ENCODE measurements at regions not wholly inside any gene's neighbourhood (a gene's known extent, or its start where the extent isn't known, plus 50 kb on each side); places are given as distances from the start of the nearest gene placed in this dataset.
"Not testable (repeated sequence)": the region's sequence is repeated elsewhere in the genome, so short reads cannot be mapped to it uniquely, and the experiment has no call there.

GRCh38 chr16:87008664-87009063, 308.5 kb downstream of the C16orf95 start:
- DNase-seq = no peak

- no peak for DNase-seq
These were observed 303.9 kb downstream of the C16orf95 start for GRCh38 chr16:87012954-87013938.

GRCh38 chr16:87014112-87014511, 303.1 kb downstream of the C16orf95 start:
- DNase-seq = no peak

- no peak for DNase-seq
These were observed 302.2 kb downstream of the C16orf95 start for GRCh38 chr16:87015021-87015420.

- no peak for DNase-seq
These were observed 300.9 kb downstream of the C16orf95 start for GRCh38 chr16:87016046-87017035.

- DNase-seq = no peak
These were observed 299.7 kb downstream of the C16orf95 start for GRCh38 chr16:87017371-87018012.

GRCh38 chr16:87025676-87026075, 291.5 kb downstream of the C16orf95 start:
- no peak for DNase-seq

- DNase-seq = no peak
These were observed 290.1 kb downstream of the C16orf95 start for GRCh38 chr16:87027056-87027616.

GRCh38 chr16:87028481-87029320, 288.5 kb downstream of the C16orf95 start:
- no peak for DNase-seq

- no peak for DNase-seq
These were observed 284.6 kb downstream of the C16orf95 start for GRCh38 chr16:87032554-87032953.

- DNase-seq = no peak
These were observed 284.1 kb downstream of the C16orf95 start for GRCh38 chr16:87033021-87033471.

GRCh38 chr16:87033541-87034300, 283.5 kb downstream of the C16orf95 start:
- DNase-seq = no peak

- DNase-seq = no peak
These were observed 282.9 kb downstream of the C16orf95 start for GRCh38 chr16:87034317-87034716.

GRCh38 chr16:87035053-87035452, 282.1 kb downstream of the C16orf95 start:
- DNase-seq = no peak

GRCh38 chr16:87037012-87037411, 280.2 kb downstream of the C16orf95 start:
- no peak for DNase-seq

GRCh38 chr16:87038528-87038927, 278.7 kb downstream of the C16orf95 start:
- not testable (repeated sequence) for DNase-seq

GRCh38 chr16:87040169-87041117, 276.7 kb downstream of the C16orf95 start:
- no peak for DNase-seq

- DNase-seq = no peak
These were observed 275.9 kb downstream of the C16orf95 start for GRCh38 chr16:87041286-87041685.

GRCh38 chr16:87042551-87043230, 274.5 kb downstream of the C16orf95 start:
- DNase-seq = no peak
